SH-SY5Y (cell line): ENCODE measurements at regions not wholly inside any gene's neighbourhood (a gene's known extent, or its start where the extent isn't known, plus 50 kb on each side); places are given as distances from the start of the nearest gene placed in this dataset.

Source experiments
- GATA2 ChIP-seq: IDR thresholded peaks from 2 replicates; pipeline ENCODE4 v1.6.1; 2011; ENCODE audit warnings: mild to moderate bottlenecking, low read depth, low read length
- GATA3 ChIP-seq: IDR thresholded peaks from 2 replicates; pipeline ENCODE4 v1.6.1; 2011; ENCODE audit warnings: low read depth, mild to moderate bottlenecking, low read length, moderate library complexity

DNA sequence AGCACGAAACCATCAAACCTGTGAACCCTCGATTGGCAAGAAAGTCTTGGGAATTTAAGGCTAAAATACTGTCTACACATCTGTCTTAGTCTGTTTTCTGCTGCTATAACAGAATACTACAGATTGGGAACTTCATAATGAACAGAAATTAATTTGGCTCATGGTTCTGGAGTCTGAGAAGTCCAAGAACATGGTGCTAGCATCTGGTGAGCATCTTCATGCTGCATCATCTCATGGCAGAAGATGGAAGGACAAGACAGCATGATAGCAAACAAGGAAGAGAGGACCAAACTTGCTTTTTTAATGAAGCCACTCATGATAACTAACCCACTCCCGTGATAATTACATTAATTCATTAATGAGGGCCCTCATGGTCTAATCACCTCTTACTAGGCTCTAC, 102.0 kb upstream of the CDKN3 start:
- no peak for TF ChIP-seq GATA3
- TF ChIP-seq GATA2, result no peak

DNA sequence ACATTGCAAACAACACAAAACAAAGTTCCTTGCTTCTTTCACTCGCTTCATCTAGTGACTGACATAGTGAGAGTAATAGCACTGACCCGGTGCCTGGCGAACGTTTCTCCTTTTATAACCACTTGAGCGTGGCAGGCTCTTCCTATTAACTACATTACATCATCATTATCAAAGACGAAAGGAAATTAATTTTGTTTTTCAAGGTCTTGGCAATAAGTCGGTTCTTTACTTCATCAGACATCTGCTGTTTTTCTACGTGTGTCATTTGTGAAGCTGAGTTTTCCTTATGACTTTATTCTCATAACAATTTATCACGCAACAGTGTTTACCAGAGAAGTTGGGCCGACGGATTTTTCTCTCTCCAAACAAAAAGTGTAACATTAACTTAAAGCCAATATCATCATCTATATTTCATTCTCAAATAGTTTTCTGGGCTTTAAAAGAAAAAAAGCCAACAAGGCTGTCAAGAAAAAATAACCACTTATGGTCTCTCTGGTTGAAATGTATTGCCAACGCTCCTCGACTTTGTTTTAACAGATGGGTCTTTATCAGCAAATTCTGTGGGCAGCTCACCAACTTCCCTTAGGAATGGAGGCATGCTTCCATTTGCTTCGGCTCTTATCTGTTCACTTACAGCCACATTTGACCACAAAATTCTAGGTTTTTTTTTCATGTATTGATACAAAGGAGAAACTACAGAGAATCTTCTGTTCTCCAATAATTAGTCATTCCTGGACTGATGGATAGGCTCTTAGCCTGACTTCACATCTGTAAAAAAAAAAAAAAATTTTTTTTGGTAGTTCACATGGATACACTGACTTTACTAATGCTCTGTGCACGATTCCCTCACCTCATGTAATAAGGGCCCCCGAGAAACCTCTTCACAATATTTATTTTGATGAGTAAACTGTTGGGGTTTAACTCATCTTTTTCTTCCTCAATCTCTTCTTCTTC, 97.1 kb upstream of the CDKN3 start:
- TF ChIP-seq GATA3, result no peak
- no peak for TF ChIP-seq GATA2

DNA sequence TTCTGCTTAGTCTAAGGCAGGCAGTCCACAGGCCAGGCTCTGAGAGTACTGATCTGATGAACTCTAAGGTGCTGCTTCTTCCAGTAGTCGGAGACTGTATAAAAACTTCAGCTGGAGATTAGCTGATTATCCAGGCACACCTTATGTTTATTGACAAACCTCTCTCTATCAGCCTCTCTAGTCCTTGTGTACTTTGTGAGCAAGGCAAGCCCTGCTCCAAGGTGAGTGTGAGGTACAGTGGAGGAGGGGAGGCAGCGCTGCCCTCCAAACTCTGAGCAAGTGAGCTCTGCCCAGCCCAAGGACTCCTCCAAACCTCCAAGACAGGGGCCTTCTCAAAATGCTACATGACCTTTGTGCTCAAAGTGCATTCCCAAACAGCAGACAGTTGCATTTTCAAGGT, 95.9 kb upstream of the CDKN3 start:
- TF ChIP-seq GATA2 (no peak), GATA3 (no peak)

DNA sequence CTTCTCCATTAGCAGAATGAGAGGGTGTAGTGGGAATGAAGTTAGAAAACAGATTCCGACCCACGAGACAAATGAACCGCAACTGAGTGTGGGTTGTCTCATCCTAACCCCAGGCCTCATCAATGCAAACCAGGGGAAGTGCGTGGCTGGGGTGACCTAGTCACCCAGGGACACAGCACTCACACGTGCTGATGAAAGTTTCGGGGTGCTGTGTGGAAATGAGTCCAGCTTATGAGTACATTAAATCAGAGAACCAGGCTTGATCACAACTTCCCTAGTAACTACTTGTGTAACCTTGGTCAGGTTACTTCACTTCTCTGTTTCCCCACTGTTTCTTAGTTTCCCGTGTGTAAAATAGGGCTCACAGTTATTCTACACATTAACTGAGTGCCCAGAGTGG, 95.4 kb upstream of the CDKN3 start:
- TF ChIP-seq GATA3 (no peak), GATA2 (no peak)

DNA sequence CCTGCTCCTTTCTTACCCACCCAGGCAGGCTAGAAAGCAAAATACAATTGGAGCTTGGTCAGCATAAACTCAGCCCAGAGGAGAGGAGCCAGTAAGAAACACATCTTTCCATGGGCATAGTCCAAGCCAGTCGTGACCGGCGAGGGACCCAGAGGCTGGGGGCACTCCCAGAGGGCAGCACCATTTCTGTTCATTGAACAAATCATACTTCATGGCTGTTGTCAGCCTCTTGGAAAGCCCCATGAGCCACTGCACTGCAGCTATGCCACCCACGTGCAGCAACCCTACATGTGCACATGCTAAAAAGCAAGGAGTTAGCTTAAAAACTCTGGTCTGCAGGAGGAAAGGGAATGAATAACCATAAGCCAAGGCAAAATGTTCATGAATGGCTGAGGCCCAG, 90.0 kb upstream of the CDKN3 start:
- no peak for TF ChIP-seq GATA2
- TF ChIP-seq GATA3, result no peak

DNA sequence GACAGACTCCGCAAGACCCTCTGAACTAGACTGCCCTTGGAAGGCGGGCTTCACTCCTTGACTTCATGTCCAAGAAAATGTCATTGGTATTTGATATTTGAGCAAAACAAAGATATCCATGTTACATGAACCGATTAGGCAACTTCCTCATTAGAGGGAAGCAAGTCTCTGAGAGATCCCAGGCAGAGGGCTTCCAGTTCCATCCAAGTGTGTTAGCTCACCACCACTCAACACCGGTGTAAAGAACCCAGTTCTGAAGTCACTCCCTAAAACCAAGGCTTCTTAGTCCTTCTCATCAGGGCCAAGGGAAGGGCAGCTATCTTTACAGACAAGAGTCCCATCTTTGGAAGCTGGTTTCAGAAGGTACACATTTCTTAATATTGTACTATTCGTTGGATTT, 87.2 kb upstream of the CDKN3 start:
- TF ChIP-seq GATA3 (no peak), GATA2 (no peak)

DNA sequence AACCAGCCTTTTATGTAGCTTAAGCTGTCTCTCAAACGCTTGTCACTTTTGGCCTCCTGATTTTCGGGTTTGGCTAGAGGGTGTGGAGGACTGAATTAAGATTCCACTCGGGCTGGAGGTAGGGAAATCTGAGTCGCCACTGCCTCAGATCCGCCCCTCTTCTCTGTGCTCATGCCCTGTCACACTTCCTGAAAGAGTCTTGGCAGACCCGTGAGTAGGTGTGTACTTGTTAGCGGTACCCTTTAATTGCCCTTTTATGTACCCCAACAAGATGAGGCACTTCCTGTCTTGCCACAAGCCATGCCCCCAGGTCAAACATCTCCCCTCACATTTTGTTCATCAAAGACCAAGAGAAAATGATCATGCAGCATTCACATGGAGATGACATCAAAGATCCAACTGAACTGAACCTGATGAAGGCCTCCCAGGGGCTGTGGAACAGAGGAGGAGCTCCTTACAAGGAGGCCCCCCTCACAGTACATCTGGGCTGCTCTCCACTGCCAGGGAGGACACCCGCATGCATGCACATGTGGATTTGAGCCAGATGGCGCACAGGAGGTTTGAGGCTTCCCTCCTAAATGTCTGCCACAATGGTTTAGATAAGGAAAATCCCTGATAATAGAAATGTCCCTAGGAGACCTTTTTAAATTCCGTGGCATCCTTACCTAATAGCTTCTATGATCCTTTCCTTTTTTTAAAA, 86.5 kb upstream of the CDKN3 start:
- TF ChIP-seq GATA2, result no peak
- no peak for TF ChIP-seq GATA3

DNA sequence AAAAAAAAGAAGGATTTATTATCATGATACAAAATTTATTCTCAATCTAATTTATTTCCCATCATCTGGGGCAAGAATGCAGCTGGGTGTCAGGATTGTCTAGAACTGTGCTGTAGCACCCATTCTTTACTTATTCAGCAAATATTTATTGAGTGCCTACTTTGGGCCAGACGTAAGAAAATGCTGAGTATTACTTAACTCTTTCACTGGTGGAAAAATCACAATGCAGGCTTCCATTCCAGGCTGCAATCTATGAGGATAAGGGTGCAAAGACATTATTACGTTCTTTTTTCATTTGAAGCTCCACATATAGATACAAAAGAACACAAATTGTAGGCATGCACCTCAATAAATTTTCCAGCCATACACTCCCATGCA, 86.0 kb upstream of the CDKN3 start:
- TF ChIP-seq GATA3 (no peak), GATA2 (no peak)

DNA sequence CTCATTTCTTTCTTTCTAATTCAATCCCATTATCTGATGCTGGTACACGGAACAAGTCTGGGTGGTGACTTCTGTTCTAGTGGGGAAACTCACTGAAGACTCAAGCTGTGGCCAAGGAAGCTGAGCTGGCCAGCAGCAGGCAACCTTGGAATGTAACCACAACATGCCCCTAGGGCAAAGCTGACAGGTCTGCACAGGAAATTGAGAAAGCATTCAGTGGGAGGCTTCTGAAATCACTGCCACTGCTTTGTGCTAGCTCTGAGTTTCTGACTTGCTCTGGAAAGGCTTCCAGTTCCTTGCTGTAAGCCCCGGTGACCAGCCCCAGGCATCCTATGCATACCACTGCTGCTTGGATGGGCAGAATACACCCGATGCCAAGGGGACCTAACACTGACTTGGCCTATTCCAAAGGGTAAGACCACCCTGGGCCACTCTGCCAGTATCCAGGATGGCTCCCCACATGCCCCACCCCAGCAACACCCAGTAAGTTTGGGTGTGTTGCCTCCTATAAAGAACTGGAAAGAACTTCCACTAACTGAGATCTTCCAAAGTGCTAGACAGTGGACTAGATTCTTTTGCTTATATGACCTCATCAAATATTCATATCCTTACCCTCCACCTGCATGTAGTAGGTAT, 84.5 kb upstream of the CDKN3 start:
- TF ChIP-seq GATA3 (no peak), GATA2 (no peak)

DNA sequence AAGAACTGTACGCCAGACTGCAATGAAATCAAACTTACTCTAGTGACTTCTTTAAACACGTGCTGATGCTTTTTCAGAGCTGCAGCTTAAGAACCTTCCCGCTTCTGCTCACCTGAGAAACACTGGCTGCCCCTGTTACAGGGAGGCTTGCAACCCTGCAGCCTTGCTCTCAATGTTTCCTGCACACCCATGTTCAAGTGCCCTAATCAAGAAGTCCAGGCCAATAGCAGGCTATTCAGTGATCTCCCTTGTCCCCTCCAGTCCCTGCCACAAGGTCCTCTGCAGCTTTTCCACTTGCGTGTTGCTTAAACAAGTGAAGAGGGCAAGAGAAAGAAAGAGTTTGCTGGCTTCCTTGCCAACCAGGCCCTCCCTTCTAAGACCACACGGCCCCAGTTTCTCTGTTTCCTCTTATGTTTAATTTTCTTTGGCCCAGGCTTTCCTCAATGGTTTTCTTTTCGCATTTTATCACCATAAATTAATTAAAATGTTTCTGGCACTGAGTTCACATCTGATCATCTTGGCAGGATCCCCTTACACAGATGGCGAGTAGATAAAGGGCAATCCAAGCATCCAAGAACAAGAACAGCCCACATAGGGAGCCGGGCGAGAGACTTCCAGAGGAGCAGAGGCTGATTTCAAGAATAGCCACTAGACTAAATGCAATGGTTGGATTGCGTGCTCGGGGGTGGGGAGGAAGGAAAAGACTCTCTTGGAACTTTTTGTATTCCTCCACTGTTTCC, 82.3 kb upstream of the CDKN3 start:
- TF ChIP-seq GATA2 (no peak), GATA3 (no peak)

DNA sequence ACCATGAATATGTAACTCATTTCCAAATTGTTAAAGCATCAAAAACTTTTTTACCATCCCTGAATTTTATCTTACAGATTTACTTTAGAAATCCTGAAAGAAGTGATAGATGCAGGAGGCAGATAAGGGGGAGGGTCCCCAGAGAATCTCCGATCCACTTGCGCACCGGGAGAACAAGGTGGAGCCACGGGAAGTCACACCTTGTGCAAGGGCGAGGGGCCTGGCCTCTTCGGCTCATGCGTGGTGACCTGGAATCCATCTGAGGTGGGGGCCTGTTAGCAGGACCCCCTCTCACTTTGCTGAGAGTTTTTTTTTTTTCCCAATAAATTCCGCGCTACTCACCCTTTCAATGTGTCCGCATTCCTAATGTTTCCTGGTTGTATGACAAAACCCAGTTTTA, 80.2 kb upstream of the CDKN3 start:
- no peak for TF ChIP-seq GATA2
- TF ChIP-seq GATA3, result no peak

DNA sequence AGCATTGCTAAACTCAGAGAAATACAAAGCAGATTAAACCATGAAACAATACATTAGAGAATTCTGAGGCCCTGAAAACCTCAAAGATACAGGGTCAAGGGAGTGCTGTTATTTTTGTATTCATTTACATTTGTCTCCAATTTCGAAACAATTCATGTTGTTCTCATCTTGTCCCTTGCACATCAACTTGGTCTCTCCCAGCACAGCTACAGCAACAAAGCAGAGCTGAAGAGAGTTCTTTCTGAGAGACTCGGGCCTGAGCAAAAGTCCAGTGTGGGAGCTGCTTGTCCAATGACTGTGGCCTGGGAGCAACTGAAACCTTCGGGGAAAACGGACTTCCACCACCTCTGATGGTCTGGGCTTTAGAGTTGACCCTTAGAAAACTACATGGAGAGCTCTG, 79.4 kb upstream of the CDKN3 start:
- TF ChIP-seq GATA3, result no peak
- TF ChIP-seq GATA2, result no peak

DNA sequence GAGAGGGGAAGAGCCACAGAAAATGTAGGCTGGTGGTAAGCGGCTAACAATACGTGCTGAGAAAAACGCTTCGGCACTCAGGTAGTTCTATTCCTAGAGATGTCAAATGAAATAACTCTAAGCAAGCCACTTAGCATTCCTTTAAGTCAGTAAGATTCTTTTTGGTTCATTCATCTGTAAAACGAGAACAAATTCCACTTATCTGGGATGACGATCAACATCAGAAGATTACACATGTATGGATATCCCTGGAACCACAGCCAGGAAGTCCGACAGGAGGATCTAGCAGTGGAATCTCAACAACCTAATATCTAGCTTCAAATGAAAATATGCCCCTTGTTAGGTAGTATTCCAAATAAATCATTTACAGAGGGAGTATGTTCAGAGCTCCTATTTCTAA, 74.6 kb upstream of the CDKN3 start:
- TF ChIP-seq GATA2 (no peak), GATA3 (no peak)

DNA sequence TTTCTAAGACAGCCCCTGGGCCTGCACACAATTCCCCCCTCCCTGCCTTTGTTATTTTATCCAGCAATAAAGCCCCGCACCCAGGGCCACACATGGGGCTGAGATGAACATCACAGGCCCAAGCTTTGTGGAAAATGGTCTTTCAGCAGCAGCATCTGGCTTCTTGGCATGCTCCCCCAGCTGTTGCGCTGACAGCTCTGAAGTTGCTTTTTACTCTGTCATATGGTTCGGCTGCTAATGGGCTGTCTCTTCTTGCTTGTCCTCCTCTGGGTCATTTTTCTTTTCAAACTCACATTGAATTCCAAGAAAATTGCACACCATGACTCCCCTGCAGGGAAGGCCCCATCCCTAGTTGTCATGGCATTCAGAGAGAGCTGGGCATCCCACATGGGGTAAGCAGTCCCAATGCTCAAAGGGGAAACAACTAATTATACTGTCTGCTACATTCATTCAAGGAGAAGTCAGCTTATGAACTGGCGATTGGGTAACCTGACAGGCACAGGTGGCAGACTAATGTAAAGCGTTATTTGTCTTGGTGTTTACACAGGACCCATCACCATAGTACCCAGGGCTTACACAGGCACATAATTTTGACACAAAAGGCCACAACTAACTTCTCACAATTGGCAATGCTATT, 74.0 kb upstream of the CDKN3 start:
- TF ChIP-seq GATA2 (no peak), GATA3 (no peak)

DNA sequence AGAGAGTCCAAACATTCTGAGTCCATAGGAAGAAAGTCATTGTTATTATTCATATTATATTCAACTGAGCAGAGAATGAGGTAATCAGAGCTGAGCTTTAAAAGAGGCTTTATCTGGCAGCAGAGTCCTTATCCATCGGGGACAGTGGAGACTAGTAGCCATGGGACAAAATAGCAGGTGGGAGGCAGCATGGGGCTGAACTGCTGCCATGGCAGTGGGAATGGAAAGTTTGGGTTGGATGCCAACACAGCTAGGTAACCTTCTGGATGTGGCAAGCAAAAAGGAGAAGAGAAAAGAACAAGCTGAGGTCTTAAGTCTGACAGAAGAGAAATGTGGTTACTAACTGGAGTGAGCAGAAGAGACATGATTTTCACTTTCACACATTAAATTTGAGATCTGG, 71.0 kb upstream of the CDKN3 start:
- no peak for TF ChIP-seq GATA3
- no peak for TF ChIP-seq GATA2
